Fibroblast of villous mesenchyme (primary cell): ENCODE measurements at regions not wholly inside any gene's neighbourhood (a gene's known extent, or its start where the extent isn't known, plus 50 kb on each side); places are given as distances from the start of the nearest gene placed in this dataset.

Source experiments
- DNase-seq: peaks from one replicate; pipeline ENCODE4 v3.0.0-alpha.2; 2010; ENCODE audit warnings: low read depth
- H3K4me3 ChIP-seq: 2 replicates; pipeline ENCODE4 v1.5.1; 2011; ENCODE audit warnings: low read depth, mild to moderate bottlenecking, low read length
- TF ChIP-seq, protein P1 (sequence below): IDR thresholded peaks from 2 replicates; pipeline ENCODE4 v1.5.1; 2012; ENCODE audit warnings: low read depth, mild to moderate bottlenecking, low read length; ENCODE audit not compliant: insufficient read depth

- TF ChIP-seq, protein P1, sequence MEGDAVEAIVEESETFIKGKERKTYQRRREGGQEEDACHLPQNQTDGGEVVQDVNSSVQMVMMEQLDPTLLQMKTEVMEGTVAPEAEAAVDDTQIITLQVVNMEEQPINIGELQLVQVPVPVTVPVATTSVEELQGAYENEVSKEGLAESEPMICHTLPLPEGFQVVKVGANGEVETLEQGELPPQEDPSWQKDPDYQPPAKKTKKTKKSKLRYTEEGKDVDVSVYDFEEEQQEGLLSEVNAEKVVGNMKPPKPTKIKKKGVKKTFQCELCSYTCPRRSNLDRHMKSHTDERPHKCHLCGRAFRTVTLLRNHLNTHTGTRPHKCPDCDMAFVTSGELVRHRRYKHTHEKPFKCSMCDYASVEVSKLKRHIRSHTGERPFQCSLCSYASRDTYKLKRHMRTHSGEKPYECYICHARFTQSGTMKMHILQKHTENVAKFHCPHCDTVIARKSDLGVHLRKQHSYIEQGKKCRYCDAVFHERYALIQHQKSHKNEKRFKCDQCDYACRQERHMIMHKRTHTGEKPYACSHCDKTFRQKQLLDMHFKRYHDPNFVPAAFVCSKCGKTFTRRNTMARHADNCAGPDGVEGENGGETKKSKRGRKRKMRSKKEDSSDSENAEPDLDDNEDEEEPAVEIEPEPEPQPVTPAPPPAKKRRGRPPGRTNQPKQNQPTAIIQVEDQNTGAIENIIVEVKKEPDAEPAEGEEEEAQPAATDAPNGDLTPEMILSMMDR = no peak
- H3K4me3 ChIP-seq = no peak overlapping the region
- DNase-seq = no peak
These were observed 104.5 kb upstream of the LNX1 start for GRCh38 chr4:53695540-53696463.

- no peak overlapping the region for H3K4me3 ChIP-seq
- TF ChIP-seq, protein P1 = no peak
- DNase-seq = no peak
These were observed 103.4 kb upstream of the LNX1 start for GRCh38 chr4:53694666-53695065.

DNA sequence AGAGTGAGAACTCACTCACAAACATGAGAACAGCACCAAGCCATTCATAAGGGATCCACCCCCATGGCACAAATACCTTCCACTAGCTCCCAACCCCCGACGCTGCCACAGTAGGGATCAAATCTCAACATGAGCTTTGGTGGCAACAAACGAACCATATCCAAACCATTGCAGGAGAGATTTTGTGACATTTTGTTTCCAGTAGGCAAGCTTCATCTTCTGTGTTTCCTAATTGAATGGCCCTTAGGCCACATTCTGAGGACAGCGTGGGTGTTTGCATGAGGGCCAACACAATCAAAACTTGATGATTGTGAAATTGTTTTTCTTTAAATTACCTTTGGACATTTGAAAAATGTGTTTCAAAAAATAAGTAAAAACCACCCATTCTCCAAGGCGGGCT, 102.6 kb upstream of the LNX1 start:
- DNase-seq = no peak
- TF ChIP-seq, protein P1 = no peak
- no peak overlapping the region for H3K4me3 ChIP-seq

GRCh38 chr4:53693408-53693807, 102.1 kb upstream of the LNX1 start:
- H3K4me3 ChIP-seq = no peak overlapping the region
- TF ChIP-seq, protein P1 = no peak
- DNase-seq = no peak

GRCh38 chr4:53688186-53688790, 97.0 kb upstream of the LNX1 start:
- H3K4me3 ChIP-seq = no peak overlapping the region
- peak; percentile 99 for DNase-seq
- TF ChIP-seq, protein P1 = no peak

- peak; percentile 82 for DNase-seq
- TF ChIP-seq, protein P1 = no peak
- H3K4me3 ChIP-seq = peak overlapping the region; percentile 29
These were observed 95.2 kb upstream of the LNX1 start for GRCh38 chr4:53686521-53686920.
